ENCODE measurements at regions not wholly inside any gene's neighbourhood (a gene's known extent, or its start where the extent isn't known, plus 50 kb on each side); places are given as distances from the start of the nearest gene placed in this dataset.

DNA sequence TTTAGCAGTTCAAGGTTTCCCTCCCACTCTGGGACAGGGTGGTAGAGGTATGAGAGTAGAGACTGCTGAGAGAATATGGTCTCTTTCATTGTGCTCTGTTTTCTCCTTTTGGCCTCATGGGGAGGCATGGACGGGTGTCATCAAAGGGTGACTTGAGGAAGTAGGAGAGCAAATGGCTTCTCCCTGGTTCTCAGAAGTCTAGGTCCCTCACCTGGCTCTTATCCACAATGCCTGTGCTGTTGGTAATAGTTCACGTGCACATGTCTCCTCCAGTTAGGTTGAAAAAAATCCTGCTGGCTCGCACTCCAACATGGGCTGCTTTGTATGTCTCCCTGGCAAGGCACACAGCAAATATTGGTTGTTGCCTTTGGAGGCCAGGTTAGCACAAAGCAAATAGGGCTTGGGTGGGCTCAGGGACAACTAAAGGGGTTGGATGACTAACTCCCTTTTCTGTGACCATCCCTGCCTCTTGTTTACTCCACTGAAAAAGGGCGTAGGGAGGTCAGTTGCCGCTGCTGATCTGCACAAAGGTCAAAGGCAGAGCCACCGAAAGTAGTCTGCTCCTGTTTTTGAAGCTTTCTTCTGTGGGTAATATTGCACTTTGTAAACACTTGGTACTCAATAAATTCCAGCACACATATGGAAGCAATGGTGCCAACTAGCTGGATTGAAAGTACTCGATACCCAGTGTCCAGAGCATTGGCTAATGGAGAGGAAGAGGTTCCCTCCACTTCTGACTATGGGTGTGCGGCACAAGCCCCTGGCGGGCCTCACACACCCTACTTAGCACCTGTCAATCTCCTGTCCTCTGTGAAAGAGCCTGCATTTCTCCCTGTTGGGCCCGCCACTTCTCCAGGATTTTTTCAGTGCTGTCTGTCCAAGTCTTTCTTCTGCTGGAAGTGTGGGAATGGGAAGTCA is 121.8 kb downstream of the SLC38A6 start (continued):
- TF ChIP-seq BRCA1 (IDR thresholded peaks at IDR 0.05; ENCODE audit: low read depth, low read length) (no peak), SRF (IDR thresholded peaks at IDR 0.05; ENCODE audit: low read depth, low read length) (no peak), TBP (IDR thresholded peaks at IDR 0.05; ENCODE audit: low read depth, low read length) (no peak), YY1 (IDR thresholded peaks at IDR 0.05; ENCODE audit: low read depth, low read length) (no peak), CREB1 (IDR thresholded peaks at IDR 0.05) (no peak)
- TF ChIP-seq, protein P1, sequence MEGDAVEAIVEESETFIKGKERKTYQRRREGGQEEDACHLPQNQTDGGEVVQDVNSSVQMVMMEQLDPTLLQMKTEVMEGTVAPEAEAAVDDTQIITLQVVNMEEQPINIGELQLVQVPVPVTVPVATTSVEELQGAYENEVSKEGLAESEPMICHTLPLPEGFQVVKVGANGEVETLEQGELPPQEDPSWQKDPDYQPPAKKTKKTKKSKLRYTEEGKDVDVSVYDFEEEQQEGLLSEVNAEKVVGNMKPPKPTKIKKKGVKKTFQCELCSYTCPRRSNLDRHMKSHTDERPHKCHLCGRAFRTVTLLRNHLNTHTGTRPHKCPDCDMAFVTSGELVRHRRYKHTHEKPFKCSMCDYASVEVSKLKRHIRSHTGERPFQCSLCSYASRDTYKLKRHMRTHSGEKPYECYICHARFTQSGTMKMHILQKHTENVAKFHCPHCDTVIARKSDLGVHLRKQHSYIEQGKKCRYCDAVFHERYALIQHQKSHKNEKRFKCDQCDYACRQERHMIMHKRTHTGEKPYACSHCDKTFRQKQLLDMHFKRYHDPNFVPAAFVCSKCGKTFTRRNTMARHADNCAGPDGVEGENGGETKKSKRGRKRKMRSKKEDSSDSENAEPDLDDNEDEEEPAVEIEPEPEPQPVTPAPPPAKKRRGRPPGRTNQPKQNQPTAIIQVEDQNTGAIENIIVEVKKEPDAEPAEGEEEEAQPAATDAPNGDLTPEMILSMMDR (IDR thresholded peaks at IDR 0.05; ENCODE audit: control extremely low read depth in 1 of 3, insufficient read depth in 1 of 3, low read depth in 1 of 3, low read length in 3 of 3) = no peak
